Esophagus squamous epithelium (tissue), 5 donors: ENCODE measurements at regions not wholly inside any gene's neighbourhood (a gene's known extent, or its start where the extent isn't known, plus 50 kb on each side); places are given as distances from the start of the nearest gene placed in this dataset.

ENCODE experiments used
- DNase-seq: peaks from one replicate; lab custom pipeline; 2025; lab: John Stamatoyannopoulos, UW
- H3K27ac ChIP-seq, 4 donors: fragments of 200-600 bp; sonication (generic); one replicate each; pipeline ENCODE4 v1.5.1; 2016 to 2019; ENCODE audit warnings: mild to moderate bottlenecking in 1 of 4
- H3K27me3 ChIP-seq, 4 donors: fragments of 200-600 bp; sonication (generic); 1 replicate in 3 of 4; 2 replicates in 1 of 4; pipeline versions ENCODE4 v1.5.1 to v1.6.0; 2017 to 2021; ENCODE audit warnings: antibody characterized with exemption in 1 of 4
- H3K36me3 ChIP-seq, 3 donors: fragments of 200-600 bp; sonication (generic); one replicate each; pipeline ENCODE4 v1.5.1; 2016 to 2019
- H3K4me1 ChIP-seq, 3 donors: fragments of 200-600 bp; sonication (generic); one replicate each; pipeline ENCODE4 v1.5.1; 2017 to 2019
- H3K4me3 ChIP-seq, 4 donors: fragments of 200-600 bp; sonication (generic); 1 replicate in 3 of 4; 2 replicates in 1 of 4; pipeline ENCODE4 v1.5.1; 2016 to 2019; ENCODE audit warnings: mild to moderate bottlenecking in 2 of 4, moderate library complexity in 1 of 4
- H3K9me3 ChIP-seq, 3 donors: fragments of 200-600 bp; sonication (generic); one replicate each; pipeline ENCODE4 v1.5.1; 2016 to 2019
- POLR2A ChIP-seq, 4 donors: fragments of 450-650 bp; IDR thresholded peaks; one replicate each; pipeline ENCODE4 v1.6.1; 2017; ENCODE audit warnings: antibody characterized with exemption in 4 of 4, mild to moderate bottlenecking in 4 of 4, moderate library complexity in 3 of 4
- WGBS, 2 donors: methylation state at CpG; one replicate each; pipeline ENCODE4 v1.1.5; 2018; 5-methylcytosine and 5-hydroxymethylcytosine counted together
- intact Hi-C: fragments of 100-400 bp; cut with DNase I; formaldehyde crosslinking; loops from one replicate; pipeline ENCODE4 v1.15.0; 2022
- TF ChIP-seq, protein P1 (sequence below), 6 experiments: fragments of 450-650 bp in 4 of 6; fragments of 200-600 bp in 2 of 6; sonication (generic) in 2 of 6; IDR thresholded peaks; one replicate each; pipeline ENCODE4 v1.5.1; 2016 to 2019; ENCODE audit warnings: antibody characterized with exemption in 6 of 6, mild to moderate bottlenecking in 4 of 6, moderate library complexity in 4 of 6
- donor health status: DM: yes; HTN: yes; CAD: no.

DNA sequence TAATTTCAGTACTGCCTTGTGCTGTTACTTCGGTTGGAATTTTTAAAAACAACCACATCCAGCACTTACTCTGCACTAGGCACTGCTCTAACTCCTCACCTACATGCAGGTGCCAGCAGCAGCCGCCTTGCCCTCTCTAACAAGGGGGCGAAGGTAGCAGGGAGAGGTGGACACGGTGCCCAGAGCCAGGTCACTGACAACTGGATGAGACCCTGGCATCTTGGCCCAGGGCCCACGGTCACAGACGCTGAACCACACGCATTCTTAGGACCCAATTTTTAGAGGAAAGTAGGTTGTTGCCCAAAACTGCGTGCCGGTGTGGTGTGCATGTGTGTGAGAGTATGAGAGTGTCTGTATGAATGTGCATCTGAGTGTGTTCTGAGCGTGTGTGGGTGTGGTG lies 63.4 kb upstream of the GATA2 start:
- 70% methylated on average over 9 to 10 of the region's 10 CpGs for WGBS, 2 donors
- intact Hi-C loops: no loop called here
- H3K4me1 ChIP-seq: peaks cover 0 to 23% (median 5%) of the 10 kb centered on the region in 3 donors
- peak overlapping the region in 2 of 4 donors; percentile 69 to 79 for H3K27ac ChIP-seq
- H3K4me3 ChIP-seq: no peak overlapping the region
- H3K27me3 ChIP-seq: peaks cover 0 to 79% (median 3%) of the 10 kb centered on the region in 4 donors
- DNase-seq: no peak
- no peak for TF ChIP-seq POLR2A (IDR thresholded peaks at IDR 0.05)
- TF ChIP-seq, protein P1, sequence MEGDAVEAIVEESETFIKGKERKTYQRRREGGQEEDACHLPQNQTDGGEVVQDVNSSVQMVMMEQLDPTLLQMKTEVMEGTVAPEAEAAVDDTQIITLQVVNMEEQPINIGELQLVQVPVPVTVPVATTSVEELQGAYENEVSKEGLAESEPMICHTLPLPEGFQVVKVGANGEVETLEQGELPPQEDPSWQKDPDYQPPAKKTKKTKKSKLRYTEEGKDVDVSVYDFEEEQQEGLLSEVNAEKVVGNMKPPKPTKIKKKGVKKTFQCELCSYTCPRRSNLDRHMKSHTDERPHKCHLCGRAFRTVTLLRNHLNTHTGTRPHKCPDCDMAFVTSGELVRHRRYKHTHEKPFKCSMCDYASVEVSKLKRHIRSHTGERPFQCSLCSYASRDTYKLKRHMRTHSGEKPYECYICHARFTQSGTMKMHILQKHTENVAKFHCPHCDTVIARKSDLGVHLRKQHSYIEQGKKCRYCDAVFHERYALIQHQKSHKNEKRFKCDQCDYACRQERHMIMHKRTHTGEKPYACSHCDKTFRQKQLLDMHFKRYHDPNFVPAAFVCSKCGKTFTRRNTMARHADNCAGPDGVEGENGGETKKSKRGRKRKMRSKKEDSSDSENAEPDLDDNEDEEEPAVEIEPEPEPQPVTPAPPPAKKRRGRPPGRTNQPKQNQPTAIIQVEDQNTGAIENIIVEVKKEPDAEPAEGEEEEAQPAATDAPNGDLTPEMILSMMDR (IDR thresholded peaks at IDR 0.05): no peak
- no peaks in the 10 kb centered on the region for H3K36me3 ChIP-seq
- H3K9me3 ChIP-seq: no peaks in the 10 kb centered on the region

DNA sequence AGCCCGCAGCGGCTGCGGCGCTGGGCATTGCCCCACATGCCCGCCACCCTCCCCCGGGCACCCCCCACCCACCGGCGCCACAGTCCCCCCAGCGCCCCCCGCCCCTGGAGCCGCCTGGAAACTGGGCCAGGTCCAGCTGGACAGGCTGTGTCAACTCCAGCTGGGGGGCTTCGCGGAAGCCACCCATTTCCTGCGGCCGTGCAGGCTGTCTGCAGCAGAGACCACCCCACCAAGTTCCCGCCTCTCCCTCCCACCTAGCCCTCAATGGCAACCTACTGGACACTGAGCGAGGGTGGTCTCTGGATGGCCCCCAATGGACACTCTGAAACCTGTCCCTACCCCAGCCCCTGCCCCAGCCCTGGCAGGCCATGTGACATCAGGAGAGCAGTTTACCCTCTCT lies 62.8 kb upstream of the GATA2 start:
- Histone ChIP-seq H3K4me3 (peak overlapping the region in 1 of 4 donors; percentile 38), H3K4me1 (peaks cover 0 to 23% (median 5%) of the 10 kb centered on the region in 3 donors), H3K36me3 (no peaks in the 10 kb centered on the region), H3K27me3 (peaks cover 0 to 82% (median 3%) of the 10 kb centered on the region in 4 donors), H3K27ac (peak overlapping the region in 2 of 4 donors; percentile 69 to 79), H3K9me3 (no peaks in the 10 kb centered on the region)
- intact Hi-C loops: no loop called here
- DNase-seq: no peak
- WGBS, 2 donors: 60% methylated on average over 1 of the region's 17 CpGs; no CpG with 5 or more reads in 1 of the 2 donors
- TF ChIP-seq POLR2A (IDR thresholded peaks at IDR 0.05): no peak
- TF ChIP-seq, protein P1 (IDR thresholded peaks at IDR 0.05): no peak

DNA sequence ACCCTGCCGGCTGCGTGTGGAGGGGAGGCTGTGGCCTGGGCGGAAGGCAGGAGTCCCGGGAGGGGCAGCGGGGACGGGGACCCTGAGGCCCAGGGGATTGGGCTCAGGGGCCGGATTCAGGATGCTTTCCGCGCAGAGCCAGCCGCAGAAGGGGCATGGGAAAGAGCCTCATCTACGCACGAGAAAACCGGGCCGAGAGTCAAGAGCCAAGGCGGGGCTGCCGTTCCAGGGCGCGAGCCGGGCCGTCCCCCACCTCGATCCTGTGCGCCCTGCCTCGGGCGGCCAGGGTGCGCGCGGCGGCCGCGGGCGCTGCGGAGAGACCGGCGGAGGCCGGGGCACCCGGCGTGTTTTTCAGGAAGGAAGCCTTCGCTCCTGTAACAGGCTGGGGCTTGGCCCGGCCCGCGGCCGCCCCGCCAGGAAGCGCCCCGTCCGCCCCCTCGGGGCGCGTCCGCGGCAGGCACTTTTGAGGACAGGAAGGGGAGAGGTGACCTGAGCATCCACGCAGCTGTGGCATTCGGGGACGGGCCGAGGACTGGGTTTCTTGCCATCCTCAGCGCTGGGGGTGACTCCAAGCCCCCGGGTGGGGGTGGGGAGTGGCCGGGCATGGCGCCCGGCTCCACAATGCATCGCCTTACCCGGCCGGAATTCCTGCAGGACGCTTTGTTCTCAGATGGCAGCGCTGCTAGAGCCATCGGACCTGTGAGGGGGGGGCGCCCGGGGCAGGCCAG lies 62.3 kb upstream of the GATA2 start:
- no peaks in the 10 kb centered on the region for H3K36me3 ChIP-seq
- 15 to 20% methylated on average over 4 to 15 of the region's 68 CpGs for WGBS, 2 donors
- TF ChIP-seq, protein P1 (IDR thresholded peaks at IDR 0.05): no peak
- TF ChIP-seq POLR2A (IDR thresholded peaks at IDR 0.05): no peak
- no peak for DNase-seq
- peaks cover 0 to 82% (median 3%) of the 10 kb centered on the region in 4 donors for H3K27me3 ChIP-seq
- H3K4me3 ChIP-seq: peak overlapping the region in 2 of 4 donors; percentile 15 to 38
- peak overlapping the region; percentile 18 to 79 (median 58) for H3K27ac ChIP-seq
- H3K4me1 ChIP-seq: peaks cover 0 to 23% (median 5%) of the 10 kb centered on the region in 3 donors
- no peaks in the 10 kb centered on the region for H3K9me3 ChIP-seq
- intact Hi-C loops: no loop called here

DNA sequence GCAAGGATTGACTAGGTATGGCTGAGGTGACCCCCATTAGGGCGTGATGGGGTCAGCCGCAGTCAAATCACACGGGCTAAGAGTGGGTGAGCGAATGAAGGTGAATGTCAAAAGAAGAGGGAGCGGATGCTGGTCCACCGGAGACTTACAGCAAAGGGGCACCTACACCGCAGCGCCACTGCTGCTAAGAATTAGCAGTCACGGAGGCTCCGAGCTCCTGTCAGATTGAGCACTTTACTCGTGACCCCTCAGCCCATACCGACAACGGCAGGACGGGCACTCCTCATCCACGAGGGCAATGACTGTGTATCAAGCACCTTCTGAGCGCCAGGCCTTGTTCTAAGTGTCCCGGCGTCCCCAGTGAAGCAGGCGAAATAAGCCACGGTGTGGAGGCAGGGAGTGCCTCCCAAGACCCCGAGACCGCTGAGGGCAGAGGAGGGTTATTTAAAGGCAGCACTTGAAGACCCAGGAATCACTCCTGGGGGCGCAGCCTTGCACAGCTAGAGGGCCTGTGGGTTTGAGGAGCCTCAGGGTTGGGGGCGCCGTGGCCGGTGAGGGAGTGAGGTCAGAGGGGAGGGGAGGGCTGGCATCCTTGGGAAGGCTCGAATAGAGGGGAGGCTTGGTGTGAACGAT lies 61.6 kb upstream of the GATA2 start:
- intact Hi-C loops: no loop called here
- Histone ChIP-seq H3K27me3 (peaks cover 0 to 75% (median 3%) of the 10 kb centered on the region in 4 donors), H3K27ac (peak overlapping the region; percentile 18 to 79 (median 58)), H3K4me3 (peak overlapping the region in 1 of 4 donors; percentile 38), H3K36me3 (no peaks in the 10 kb centered on the region), H3K9me3 (no peaks in the 10 kb centered on the region), H3K4me1 (peaks cover 0 to 27% (median 5%) of the 10 kb centered on the region in 3 donors)
- WGBS, 2 donors: 48 to 74% methylated on average over 6 to 17 of the region's 28 CpGs
- no peak for TF ChIP-seq POLR2A (IDR thresholded peaks at IDR 0.05)
- TF ChIP-seq, protein P1 (IDR thresholded peaks at IDR 0.05): no peak
- DNase-seq: no peak

DNA sequence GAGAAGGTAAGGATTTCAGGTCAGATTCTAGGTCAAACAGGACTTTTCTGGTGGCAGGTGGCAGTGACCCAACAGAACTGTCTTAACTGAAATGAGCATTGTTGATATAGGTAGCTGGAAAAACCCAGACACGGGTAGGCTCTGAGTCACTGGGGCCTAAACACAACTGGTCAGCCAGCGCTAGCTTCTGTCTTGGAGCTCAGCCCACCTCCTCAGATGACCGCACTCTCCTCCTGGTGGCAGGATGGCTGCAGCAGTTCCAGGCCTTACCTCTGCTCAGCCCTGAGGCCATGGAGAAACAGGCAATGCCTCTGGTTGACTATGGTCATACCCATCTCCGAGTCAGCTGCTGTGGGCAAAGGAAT lies 61.1 kb upstream of the GATA2 start:
- intact Hi-C loops: no loop called here
- TF ChIP-seq, protein P1 (IDR thresholded peaks at IDR 0.05): no peak
- TF ChIP-seq POLR2A (IDR thresholded peaks at IDR 0.05): no peak
- no peaks in the 10 kb centered on the region for H3K36me3 ChIP-seq
- 75 to 84% methylated on average over 3 to 4 of the region's 4 CpGs for WGBS, 2 donors
- peaks cover 4 to 28% (median 5%) of the 10 kb centered on the region in 3 donors for H3K4me1 ChIP-seq
- peaks cover 0 to 75% (median 3%) of the 10 kb centered on the region in 4 donors for H3K27me3 ChIP-seq
- no peaks in the 10 kb centered on the region for H3K9me3 ChIP-seq
- peak overlapping the region in 2 of 4 donors; percentile 13 to 25 for H3K27ac ChIP-seq
- H3K4me3 ChIP-seq: no peak overlapping the region
- no peak for DNase-seq
